HCT116 (cell line): ENCODE measurements at regions not wholly inside any gene's neighbourhood (a gene's known extent, or its start where the extent isn't known, plus 50 kb on each side); places are given as distances from the start of the nearest gene placed in this dataset.

ENCODE experiments used
- ATAC-seq: fragments of 200-7000 bp; cut with Tn5 transposase; 2 replicates; pipeline ENCODE4 v1.9.1; 2020; ENCODE audit warnings: mild to moderate bottlenecking, moderate library complexity
- BruUV-seq: library from RNA; stranded (reverse); fragments of 400-500 nt; replicated peaks from 2 replicates; lab custom pipeline; 2021; lab: Mats Ljungman, UMichigan
- CTCF ChIA-PET: fragments of 300-600 bp; sonication (Branson Sonifier 250); formaldehyde crosslinking; loops from one replicate; lab custom pipeline; 2021; ENCODE audit warnings: antibody characterized with exemption; lab: Charles Lee
- POLR2A ChIA-PET: fragments of 300-600, 350-600 bp; sonication (Branson Sonifier 250); formaldehyde crosslinking; loops from one replicate; lab custom pipeline; 2021; ENCODE audit warnings: antibody characterized with exemption; lab: Charles Lee
- RAD21 ChIA-PET, 2 experiments: fragments of 300-600 bp; sonication (Branson Sonifier 250); formaldehyde crosslinking; loops; one replicate each; lab custom pipeline; 2023; ENCODE audit warnings: low total read pairs in 2 of 2; ENCODE audit not compliant: uncharacterized antibody in 2 of 2, unreplicated experiment in 2 of 2, low non-redundant PET in 1 of 2; lab: Charles Lee
- DNase-seq: peaks from one replicate; pipeline ENCODE4 v3.0.0-alpha.2; 2010; ENCODE audit warnings: low read depth, low spot score
- H2AFZ ChIP-seq: fragments of 200-600 bp; shearing (Covaris generic), sonication (generic); 2 replicates; pipeline ENCODE4 v1.6.1; 2017; ENCODE audit warnings: low read depth, mixed run types, mixed read lengths, antibody characterized with exemption, low read length; ENCODE audit not compliant: poor library complexity, severe bottlenecking
- H3K27ac ChIP-seq: 2 replicates; pipeline ENCODE4 v1.5.1; 2012; ENCODE audit warnings: low read depth, low read length
- H3K27me3 ChIP-seq: fragments of 200-600 bp; sonication (generic); 2 replicates; pipeline ENCODE4 v1.6.1; 2016; ENCODE audit warnings: mixed run types, low read length, mixed read lengths; ENCODE audit not compliant: insufficient read depth
- H3K36me3 ChIP-seq, 2 experiments: fragments of 200-500 bp in 1 of 2; fragments of 200-600 bp in 1 of 2; sonication (Bioruptor generic) in 1 of 2; sonication (generic) in 1 of 2; 2 replicates each; pipeline versions ENCODE4 v1.5.1 to v1.6.1; 2014 to 2016; ENCODE audit warnings: low read length in 2 of 2, inconsistent platforms in 1 of 2, mixed read lengths in 1 of 2, mixed run types in 1 of 2; ENCODE audit not compliant: insufficient read depth in 2 of 2, control insufficient read depth in 1 of 2
- H3K4me1 ChIP-seq, 2 experiments: fragments of 200-600 bp in 1 of 2; sonication (generic) in 1 of 2; 2 replicates each; pipeline versions ENCODE4 v1.5.1 to v1.6.1; 2012 to 2017; ENCODE audit warnings: low read length in 2 of 2, inconsistent platforms in 1 of 2, mild to moderate bottlenecking in 1 of 2, mixed read lengths in 1 of 2, mixed run types in 1 of 2, moderate library complexity in 1 of 2; ENCODE audit not compliant: insufficient read depth in 2 of 2, control insufficient read depth in 1 of 2
- H3K4me2 ChIP-seq: fragments of 200-600 bp; sonication (generic); 2 replicates; pipeline ENCODE4 v1.6.1; 2017; ENCODE audit warnings: mixed run types, low read length, mixed read lengths
- H3K4me3 ChIP-seq, 2 experiments: fragments of 200-600 bp in 1 of 2; sonication (generic) in 1 of 2; replicated peaks in 1 of 2; 2 replicates each; pipeline ENCODE4 v1.5.1; 2011 to 2016; ENCODE audit warnings: low read length in 2 of 2, control low read depth in 1 of 2, low read depth in 1 of 2, mild to moderate bottlenecking in 1 of 2, mixed read lengths in 1 of 2, mixed run types in 1 of 2
- H3K79me2 ChIP-seq: fragments of 200-600 bp; sonication (generic); 2 replicates; pipeline ENCODE4 v1.6.1; 2017; ENCODE audit warnings: mild to moderate bottlenecking, mixed run types, low read length, moderate library complexity, mixed read lengths; ENCODE audit not compliant: insufficient read depth
- H3K9ac ChIP-seq: fragments of 200-600 bp; sonication (generic); 2 replicates; pipeline ENCODE4 v1.6.1; 2016; ENCODE audit warnings: low read length, mixed read lengths
- H3K9me2 ChIP-seq: fragments of 200-600 bp; sonication (generic), shearing (Covaris generic); 2 replicates; pipeline ENCODE4 v1.6.1; 2017; ENCODE audit warnings: mixed run types, mild to moderate bottlenecking, moderate library complexity; ENCODE audit not compliant: insufficient read depth
- H3K9me3 ChIP-seq, 2 experiments: fragments of 200-500 bp in 1 of 2; fragments of 200-600 bp in 1 of 2; sonication (Bioruptor generic) in 1 of 2; sonication (generic) in 1 of 2; 2 replicates each; pipeline ENCODE4 v1.6.1; 2014 to 2017; ENCODE audit warnings: low read length in 2 of 2, mixed read lengths in 2 of 2, inconsistent platforms in 1 of 2, low read depth in 1 of 2, mild to moderate bottlenecking in 1 of 2, mixed run types in 1 of 2, moderate library complexity in 1 of 2; ENCODE audit not compliant: control insufficient read depth in 1 of 2, insufficient read depth in 1 of 2
- H4K20me1 ChIP-seq: fragments of 200-600 bp; sonication (generic), shearing (Covaris generic); 2 replicates; pipeline ENCODE4 v1.6.1; 2017; ENCODE audit warnings: mixed run types, mild to moderate bottlenecking, moderate library complexity; ENCODE audit not compliant: insufficient read depth
- EGR1 ChIP-seq: IDR thresholded peaks from 2 replicates; pipeline ENCODE4 v1.6.1; 2012; ENCODE audit warnings: low read depth
- EZH2 ChIP-seq: fragments of 200-600 bp; sonication (generic); IDR thresholded peaks from 2 replicates; pipeline ENCODE4 v1.6.1; 2017; ENCODE audit warnings: antibody characterized with exemption, mixed run types
- MAX ChIP-seq: IDR thresholded peaks from 2 replicates; pipeline ENCODE4 v1.6.1; 2012
- RAD21 ChIP-seq: IDR thresholded peaks from 2 replicates; pipeline ENCODE4 v1.6.1; 2012; ENCODE audit warnings: low read depth, mild to moderate bottlenecking
- SRF ChIP-seq: IDR thresholded peaks from 2 replicates; pipeline ENCODE4 v1.6.1; 2012; ENCODE audit warnings: low read depth
- TCF7L2 ChIP-seq: IDR thresholded peaks from 2 replicates; pipeline ENCODE4 v1.7.0; 2011; ENCODE audit warnings: borderline replicate concordance, inconsistent platforms; ENCODE audit not compliant: insufficient read depth, insufficient read length; ENCODE audit errors: extremely low read depth
- ZFX ChIP-seq: fragments of 450-650 bp; IDR thresholded peaks from 2 replicates; pipeline ENCODE4 v1.6.1; 2017
- intact Hi-C: fragments of 100-400 bp; cut with micrococcal nuclease; formaldehyde crosslinking; loops from 2 replicates; pipeline ENCODE4 v1.10.0; 2022
- TF ChIP-seq, protein P1 (sequence below), 3 experiments: fragments of 200-600 bp in 1 of 3; sonication (generic) in 1 of 3; IDR thresholded peaks in 2 of 3; conservative IDR thresholded peaks in 1 of 3; 2 replicates each; pipeline ENCODE4 v1.5.1; 2012 to 2017; ENCODE audit warnings: low read depth in 2 of 3, low read length in 2 of 3, antibody characterized with exemption in 1 of 3, borderline replicate concordance in 1 of 3, control low read depth in 1 of 3, mild to moderate bottlenecking in 1 of 3, mixed read lengths in 1 of 3, mixed run types in 1 of 3, moderate library complexity in 1 of 3; ENCODE audit not compliant: insufficient read depth in 1 of 3
- TF ChIP-seq, protein P2 (sequence below): IDR thresholded peaks from 2 replicates; pipeline ENCODE4 v1.6.1; 2012

DNA sequence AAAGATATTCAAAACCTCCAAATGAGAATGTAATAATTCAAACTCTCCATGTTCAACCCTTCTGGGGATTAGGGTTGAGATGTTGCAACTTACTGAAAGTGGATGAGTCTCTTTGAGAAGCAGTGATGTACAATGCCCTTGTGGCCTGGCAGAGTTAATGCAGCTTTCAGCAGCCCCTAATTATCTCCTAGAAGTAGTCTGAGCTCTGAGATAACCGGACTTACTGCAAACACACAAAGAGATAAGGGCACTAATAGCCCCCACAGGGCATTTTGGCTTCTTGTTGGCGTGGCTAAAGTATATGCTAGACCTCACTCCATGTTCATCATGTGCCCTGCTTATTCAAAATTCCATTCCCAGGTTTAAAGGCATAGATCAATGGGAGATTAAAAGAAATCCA lies 404.7 kb downstream of the NEBL start:
- Histone ChIP-seq H3K9ac (no peak overlapping the region), H3K4me2 (no peak overlapping the region), H3K9me2 (no peaks in the 10 kb centered on the region), H3K9me3 (peaks cover 3 to 12% of the 10 kb centered on the region in 2 experiments; a peak in 2 of 4 replicates), H2AFZ (no peak overlapping the region), H3K4me3 (no peak overlapping the region), H4K20me1 (no peaks in the 10 kb centered on the region), H3K27me3 (no peaks in the 10 kb centered on the region), H3K36me3 (no peaks in the 10 kb centered on the region), H3K4me1 (no peaks in the 10 kb centered on the region), H3K27ac (no peak overlapping the region), H3K79me2 (no peaks in the 10 kb centered on the region)
- no peak for DNase-seq
- RAD21 ChIA-PET, result no interaction called here
- no TSS peak for BruUV-seq
- ATAC-seq, result no peak
- intact Hi-C loops, result no loop called here
- TF ChIP-seq, protein P1, sequence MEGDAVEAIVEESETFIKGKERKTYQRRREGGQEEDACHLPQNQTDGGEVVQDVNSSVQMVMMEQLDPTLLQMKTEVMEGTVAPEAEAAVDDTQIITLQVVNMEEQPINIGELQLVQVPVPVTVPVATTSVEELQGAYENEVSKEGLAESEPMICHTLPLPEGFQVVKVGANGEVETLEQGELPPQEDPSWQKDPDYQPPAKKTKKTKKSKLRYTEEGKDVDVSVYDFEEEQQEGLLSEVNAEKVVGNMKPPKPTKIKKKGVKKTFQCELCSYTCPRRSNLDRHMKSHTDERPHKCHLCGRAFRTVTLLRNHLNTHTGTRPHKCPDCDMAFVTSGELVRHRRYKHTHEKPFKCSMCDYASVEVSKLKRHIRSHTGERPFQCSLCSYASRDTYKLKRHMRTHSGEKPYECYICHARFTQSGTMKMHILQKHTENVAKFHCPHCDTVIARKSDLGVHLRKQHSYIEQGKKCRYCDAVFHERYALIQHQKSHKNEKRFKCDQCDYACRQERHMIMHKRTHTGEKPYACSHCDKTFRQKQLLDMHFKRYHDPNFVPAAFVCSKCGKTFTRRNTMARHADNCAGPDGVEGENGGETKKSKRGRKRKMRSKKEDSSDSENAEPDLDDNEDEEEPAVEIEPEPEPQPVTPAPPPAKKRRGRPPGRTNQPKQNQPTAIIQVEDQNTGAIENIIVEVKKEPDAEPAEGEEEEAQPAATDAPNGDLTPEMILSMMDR (IDR thresholded peaks at IDR 0.05 in 2 of 3, conservative IDR thresholded peaks at IDR 0.05 in 1 of 3; ENCODE audit: borderline replicate concordance in 1 of 3, insufficient read depth in 1 of 3, low read depth in 2 of 3, low read length in 2 of 3), result 0 out of 6 replicates have a peak, but pooled peaks of 1 of the 3 experiments have one; percentile 7
- TF ChIP-seq RAD21, result no peak
- CTCF ChIA-PET, result no interaction called here
- POLR2A ChIA-PET, result no interaction called here

DNA sequence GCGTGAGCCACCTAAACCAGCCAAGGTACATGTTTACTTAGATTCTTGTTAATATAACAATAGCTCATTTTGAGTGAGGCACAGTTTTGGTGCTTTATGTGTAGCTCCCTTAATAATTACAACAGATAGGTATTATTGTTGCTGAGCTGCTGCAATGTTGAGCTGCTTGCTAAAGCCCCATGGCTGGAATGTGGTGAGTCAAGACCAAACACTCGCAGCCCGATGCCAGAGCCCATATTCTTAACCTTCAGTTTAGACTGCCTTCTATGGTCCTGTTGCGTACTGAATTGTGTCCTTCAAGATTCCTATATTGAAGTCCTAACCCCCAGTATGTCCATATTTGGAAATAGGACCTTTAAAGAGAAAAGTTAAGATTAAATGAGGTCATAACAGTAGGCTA lies 407.1 kb downstream of the NEBL start:
- H3K4me1 ChIP-seq, result no peaks in the 10 kb centered on the region
- no peak overlapping the region for H3K9ac ChIP-seq
- no peaks in the 10 kb centered on the region for H3K79me2 ChIP-seq
- no peaks in the 10 kb centered on the region for H3K9me2 ChIP-seq
- H3K4me2 ChIP-seq, result no peak overlapping the region
- no peaks in the 10 kb centered on the region for H4K20me1 ChIP-seq
- intact Hi-C loops, result no loop called here
- peaks cover 3 to 16% of the 10 kb centered on the region in 2 experiments; a peak in 2 of 4 replicates for H3K9me3 ChIP-seq
- TF ChIP-seq MAX (no peak), ZFX (no peak), EZH2 (no peak), EGR1 (no peak), SRF (no peak), TCF7L2 (no peak)
- TF ChIP-seq, protein P2, sequence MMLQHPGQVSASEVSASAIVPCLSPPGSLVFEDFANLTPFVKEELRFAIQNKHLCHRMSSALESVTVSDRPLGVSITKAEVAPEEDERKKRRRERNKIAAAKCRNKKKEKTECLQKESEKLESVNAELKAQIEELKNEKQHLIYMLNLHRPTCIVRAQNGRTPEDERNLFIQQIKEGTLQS, result no peak
- TF ChIP-seq, protein P1 (IDR thresholded peaks at IDR 0.05 in 2 of 3, conservative IDR thresholded peaks at IDR 0.05 in 1 of 3; ENCODE audit: borderline replicate concordance in 1 of 3, insufficient read depth in 1 of 3, low read depth in 2 of 3, low read length in 2 of 3), result no peak
- no peak overlapping the region for H3K4me3 ChIP-seq
- ChIA-PET POLR2A (no interaction called here), CTCF (no interaction called here), RAD21 (no interaction called here)
- H3K36me3 ChIP-seq, result no peaks in the 10 kb centered on the region
- ATAC-seq (no peak), DNase-seq (no peak)
- BruUV-seq, result no TSS peak
- H3K27me3 ChIP-seq, result no peaks in the 10 kb centered on the region
- H3K27ac ChIP-seq, result no peak overlapping the region
- no peak overlapping the region for H2AFZ ChIP-seq
